Neural cell (in vitro differentiated cells): ENCODE measurements at regions not wholly inside any gene's neighbourhood (a gene's known extent, or its start where the extent isn't known, plus 50 kb on each side); places are given as distances from the start of the nearest gene placed in this dataset.

Source experiments
- H2AFZ ChIP-seq: fragments of 200-600, 300-800 bp; sonication (generic), shearing (Covaris generic); 2 replicates; pipeline ENCODE4 v1.6.0; 2014; ENCODE audit warnings: low read depth, mild to moderate bottlenecking, antibody characterized with exemption, low read length, moderate library complexity
- H3F3A ChIP-seq: fragments of 200-600 bp; shearing (Covaris generic); 2 replicates; pipeline ENCODE4 v1.6.1; 2016; ENCODE audit warnings: mild to moderate bottlenecking, moderate library complexity, mixed read lengths, antibody characterized with exemption, low read length; ENCODE audit not compliant: insufficient read depth, poor library complexity, severe bottlenecking
- H3K27ac ChIP-seq: fragments of 200-600, 300-800 bp; sonication (generic), shearing (Covaris generic); 2 replicates; pipeline ENCODE4 v1.5.1; 2014; ENCODE audit warnings: mild to moderate bottlenecking, low read length, moderate library complexity
- H3K27me3 ChIP-seq: fragments of 300-800, 200-600 bp; sonication (generic), shearing (Covaris generic); 2 replicates; pipeline ENCODE4 v1.6.0; 2014; ENCODE audit warnings: mild to moderate bottlenecking, low read depth, low read length, moderate library complexity; ENCODE audit not compliant: insufficient read depth
- H3K36me3 ChIP-seq: fragments of 300-800, 200-600 bp; sonication (generic), shearing (Covaris generic); 2 replicates; pipeline ENCODE4 v1.5.1; 2014; ENCODE audit warnings: mild to moderate bottlenecking, antibody characterized with exemption, low read length, moderate library complexity; ENCODE audit not compliant: insufficient read depth
- H3K4me2 ChIP-seq: fragments of 300-800, 200-600 bp; sonication (generic), shearing (Covaris generic); 2 replicates; pipeline ENCODE4 v1.6.0; 2014; ENCODE audit warnings: mild to moderate bottlenecking, low read length
- H3K4me3 ChIP-seq: fragments of 300-800, 200-600 bp; sonication (generic), shearing (Covaris generic); 2 replicates; pipeline ENCODE4 v1.5.1; 2014; ENCODE audit warnings: mild to moderate bottlenecking, low read length, moderate library complexity
- H3K79me2 ChIP-seq: fragments of 200-600 bp; shearing (Covaris generic); replicated peaks from 2 replicates; pipeline ENCODE4 v1.6.0; 2014; ENCODE audit warnings: mild to moderate bottlenecking, low read length, moderate library complexity; ENCODE audit not compliant: insufficient read depth
- H3K9ac ChIP-seq: fragments of 300-800, 200-600 bp; sonication (generic), shearing (Covaris generic); 2 replicates; pipeline ENCODE4 v1.6.1; 2016; ENCODE audit warnings: mild to moderate bottlenecking, low read length, mixed read lengths
- H3K9me2 ChIP-seq: fragments of 200-600 bp; shearing (Covaris generic); 2 replicates; pipeline ENCODE4 v1.6.1; 2016; ENCODE audit warnings: mild to moderate bottlenecking, low read length, mixed read lengths; ENCODE audit not compliant: insufficient read depth
- H3K9me3 ChIP-seq: fragments of 200-600, 300-800 bp; sonication (generic), shearing (Covaris generic); 2 replicates; pipeline ENCODE4 v1.6.1; 2016; ENCODE audit warnings: mild to moderate bottlenecking, mixed run types, low read length, moderate library complexity, mixed read lengths
- H4K20me1 ChIP-seq: fragments of 200-600 bp; shearing (Covaris generic); 2 replicates; pipeline ENCODE4 v1.6.1; 2016; ENCODE audit warnings: mild to moderate bottlenecking, mixed run types; ENCODE audit not compliant: insufficient read depth
- EP300 ChIP-seq: fragments of 450-650 bp; conservative IDR thresholded peaks from 2 replicates; pipeline ENCODE4 v1.6.1; 2014; ENCODE audit warnings: antibody characterized with exemption, mild to moderate bottlenecking, moderate library complexity; ENCODE audit not compliant: poor library complexity, severe bottlenecking
- EZH2 ChIP-seq: fragments of 200-600, 300-800 bp; shearing (Covaris generic), sonication (generic); IDR thresholded peaks from 2 replicates; pipeline ENCODE4 v1.6.1; 2014; ENCODE audit warnings: antibody characterized with exemption, low read length, borderline replicate concordance, mild to moderate bottlenecking; ENCODE audit not compliant: insufficient read depth, poor library complexity, severe bottlenecking
- MXI1 ChIP-seq: fragments of 450-650 bp; conservative IDR thresholded peaks from 2 replicates; pipeline ENCODE4 v1.6.1; 2014; ENCODE audit warnings: antibody characterized with exemption, mild to moderate bottlenecking; ENCODE audit not compliant: poor library complexity, severe bottlenecking
- POLR2AphosphoS5 ChIP-seq: IDR thresholded peaks from 2 replicates; pipeline ENCODE4 v1.6.1; 2012
- RAD21 ChIP-seq: fragments of 450-650 bp; conservative IDR thresholded peaks from 2 replicates; pipeline ENCODE4 v1.6.1; 2014; ENCODE audit warnings: antibody characterized with exemption, mild to moderate bottlenecking, moderate library complexity
- SMC3 ChIP-seq: fragments of 450-650 bp; conservative IDR thresholded peaks from 2 replicates; pipeline ENCODE4 v1.6.1; 2014; ENCODE audit warnings: antibody characterized with exemption, mild to moderate bottlenecking, moderate library complexity; ENCODE audit not compliant: poor library complexity
- TAF1 ChIP-seq: IDR thresholded peaks from 2 replicates; pipeline ENCODE4 v1.6.1; 2012; ENCODE audit warnings: low read depth
- TF ChIP-seq, protein P1 (sequence below): fragments of 450-650 bp; IDR thresholded peaks from 2 replicates; pipeline ENCODE4 v1.5.1; 2014; ENCODE audit warnings: antibody characterized with exemption, mild to moderate bottlenecking, moderate library complexity; ENCODE audit not compliant: poor library complexity, severe bottlenecking
- TF ChIP-seq, protein P2 (sequence below): IDR thresholded peaks from 2 replicates; pipeline ENCODE4 v1.6.1; 2012; ENCODE audit warnings: borderline replicate concordance

DNA sequence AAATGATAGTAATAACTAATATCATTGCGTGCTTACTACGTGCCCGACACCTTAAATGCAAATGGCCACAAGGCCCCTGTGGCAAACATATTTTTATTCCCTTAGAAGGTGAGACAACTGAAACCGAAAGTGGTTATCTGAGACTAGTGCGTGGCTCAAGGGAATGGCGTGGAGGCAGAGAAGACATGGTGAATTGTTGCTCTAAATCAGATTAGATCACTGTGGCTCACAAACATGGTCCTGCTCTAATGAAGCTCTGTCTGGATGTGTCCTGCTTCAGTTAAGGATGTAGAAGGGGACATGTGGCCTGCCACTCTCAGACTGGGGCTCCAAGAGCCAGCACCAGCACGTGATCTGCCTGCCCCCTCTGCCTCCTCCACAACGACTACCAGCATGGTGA lies 124.2 kb upstream of the GMDS start:
- Histone ChIP-seq H3K9ac (no peak overlapping the region), H3F3A (no peaks in the 10 kb centered on the region), H3K9me2 (no peaks in the 10 kb centered on the region), H3K27me3 (no peaks in the 10 kb centered on the region), H3K36me3 (no peaks in the 10 kb centered on the region), H3K9me3 (no peaks in the 10 kb centered on the region), H3K79me2 (no peaks in the 10 kb centered on the region), H2AFZ (no peak overlapping the region), H3K4me2 (no peak overlapping the region), H3K27ac (no peak overlapping the region), H4K20me1 (no peaks in the 10 kb centered on the region), H3K4me3 (no peak overlapping the region)
- TF ChIP-seq RAD21 (no peak), POLR2AphosphoS5 (no peak), MXI1 (no peak), EZH2 (no peak), EP300 (no peak), TAF1 (no peak), SMC3 (no peak)
- TF ChIP-seq, protein P1, sequence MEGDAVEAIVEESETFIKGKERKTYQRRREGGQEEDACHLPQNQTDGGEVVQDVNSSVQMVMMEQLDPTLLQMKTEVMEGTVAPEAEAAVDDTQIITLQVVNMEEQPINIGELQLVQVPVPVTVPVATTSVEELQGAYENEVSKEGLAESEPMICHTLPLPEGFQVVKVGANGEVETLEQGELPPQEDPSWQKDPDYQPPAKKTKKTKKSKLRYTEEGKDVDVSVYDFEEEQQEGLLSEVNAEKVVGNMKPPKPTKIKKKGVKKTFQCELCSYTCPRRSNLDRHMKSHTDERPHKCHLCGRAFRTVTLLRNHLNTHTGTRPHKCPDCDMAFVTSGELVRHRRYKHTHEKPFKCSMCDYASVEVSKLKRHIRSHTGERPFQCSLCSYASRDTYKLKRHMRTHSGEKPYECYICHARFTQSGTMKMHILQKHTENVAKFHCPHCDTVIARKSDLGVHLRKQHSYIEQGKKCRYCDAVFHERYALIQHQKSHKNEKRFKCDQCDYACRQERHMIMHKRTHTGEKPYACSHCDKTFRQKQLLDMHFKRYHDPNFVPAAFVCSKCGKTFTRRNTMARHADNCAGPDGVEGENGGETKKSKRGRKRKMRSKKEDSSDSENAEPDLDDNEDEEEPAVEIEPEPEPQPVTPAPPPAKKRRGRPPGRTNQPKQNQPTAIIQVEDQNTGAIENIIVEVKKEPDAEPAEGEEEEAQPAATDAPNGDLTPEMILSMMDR, result no peak
- TF ChIP-seq, protein P2, sequence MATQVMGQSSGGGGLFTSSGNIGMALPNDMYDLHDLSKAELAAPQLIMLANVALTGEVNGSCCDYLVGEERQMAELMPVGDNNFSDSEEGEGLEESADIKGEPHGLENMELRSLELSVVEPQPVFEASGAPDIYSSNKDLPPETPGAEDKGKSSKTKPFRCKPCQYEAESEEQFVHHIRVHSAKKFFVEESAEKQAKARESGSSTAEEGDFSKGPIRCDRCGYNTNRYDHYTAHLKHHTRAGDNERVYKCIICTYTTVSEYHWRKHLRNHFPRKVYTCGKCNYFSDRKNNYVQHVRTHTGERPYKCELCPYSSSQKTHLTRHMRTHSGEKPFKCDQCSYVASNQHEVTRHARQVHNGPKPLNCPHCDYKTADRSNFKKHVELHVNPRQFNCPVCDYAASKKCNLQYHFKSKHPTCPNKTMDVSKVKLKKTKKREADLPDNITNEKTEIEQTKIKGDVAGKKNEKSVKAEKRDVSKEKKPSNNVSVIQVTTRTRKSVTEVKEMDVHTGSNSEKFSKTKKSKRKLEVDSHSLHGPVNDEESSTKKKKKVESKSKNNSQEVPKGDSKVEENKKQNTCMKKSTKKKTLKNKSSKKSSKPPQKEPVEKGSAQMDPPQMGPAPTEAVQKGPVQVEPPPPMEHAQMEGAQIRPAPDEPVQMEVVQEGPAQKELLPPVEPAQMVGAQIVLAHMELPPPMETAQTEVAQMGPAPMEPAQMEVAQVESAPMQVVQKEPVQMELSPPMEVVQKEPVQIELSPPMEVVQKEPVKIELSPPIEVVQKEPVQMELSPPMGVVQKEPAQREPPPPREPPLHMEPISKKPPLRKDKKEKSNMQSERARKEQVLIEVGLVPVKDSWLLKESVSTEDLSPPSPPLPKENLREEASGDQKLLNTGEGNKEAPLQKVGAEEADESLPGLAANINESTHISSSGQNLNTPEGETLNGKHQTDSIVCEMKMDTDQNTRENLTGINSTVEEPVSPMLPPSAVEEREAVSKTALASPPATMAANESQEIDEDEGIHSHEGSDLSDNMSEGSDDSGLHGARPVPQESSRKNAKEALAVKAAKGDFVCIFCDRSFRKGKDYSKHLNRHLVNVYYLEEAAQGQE, result no peak

DNA sequence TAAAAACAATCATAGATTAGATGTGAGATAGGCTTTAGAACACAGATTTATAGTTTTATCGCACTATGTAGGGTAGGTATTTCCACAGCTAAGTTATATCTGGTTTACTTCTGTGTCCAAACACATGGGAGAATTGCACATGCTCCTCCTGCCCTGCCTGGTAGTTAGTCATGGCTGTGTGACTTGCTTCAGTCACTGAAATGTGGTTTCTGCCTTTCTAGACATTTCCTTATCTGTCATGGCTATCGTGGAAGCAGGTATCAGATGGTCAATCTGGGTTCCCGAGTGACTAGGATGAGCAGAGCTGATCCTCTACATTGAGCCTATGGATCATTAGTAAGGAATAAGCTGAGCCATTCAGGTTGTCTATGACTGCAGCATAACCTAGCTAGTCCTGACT lies 117.8 kb upstream of the GMDS start:
- no peaks in the 10 kb centered on the region for H3K27me3 ChIP-seq
- TF ChIP-seq RAD21 (no peak), EZH2 (no peak), EP300 (no peak), MXI1 (no peak), SMC3 (no peak), TAF1 (no peak), POLR2AphosphoS5 (no peak)
- TF ChIP-seq, protein P2, result no peak
- TF ChIP-seq, protein P1, result no peak
- H3K27ac ChIP-seq, result no peak overlapping the region
- H3F3A ChIP-seq, result no peaks in the 10 kb centered on the region
- no peaks in the 10 kb centered on the region for H4K20me1 ChIP-seq
- no peaks in the 10 kb centered on the region for H3K9me3 ChIP-seq
- no peaks in the 10 kb centered on the region for H3K79me2 ChIP-seq
- H2AFZ ChIP-seq, result no peak overlapping the region
- H3K9me2 ChIP-seq, result no peaks in the 10 kb centered on the region
- no peaks in the 10 kb centered on the region for H3K36me3 ChIP-seq
- H3K4me2 ChIP-seq, result no peak overlapping the region
- H3K9ac ChIP-seq, result no peak overlapping the region
- H3K4me3 ChIP-seq, result no peak overlapping the region
